Activated CD4-positive, alpha-beta T cell treated with anti-CD3 and anti-CD28 coated beads for 1 hour (primary cell): ENCODE measurements at regions not wholly inside any gene's neighbourhood (a gene's known extent, or its start where the extent isn't known, plus 50 kb on each side); places are given as distances from the start of the nearest gene placed in this dataset.
"Not testable (repeated sequence)": the region's sequence is repeated elsewhere in the genome, so short reads cannot be mapped to it uniquely, and the experiment has no call there.

ENCODE experiments used
- DNase-seq: peaks from one replicate; pipeline ENCODE4 v3.0.0-alpha.2; 2020

DNA sequence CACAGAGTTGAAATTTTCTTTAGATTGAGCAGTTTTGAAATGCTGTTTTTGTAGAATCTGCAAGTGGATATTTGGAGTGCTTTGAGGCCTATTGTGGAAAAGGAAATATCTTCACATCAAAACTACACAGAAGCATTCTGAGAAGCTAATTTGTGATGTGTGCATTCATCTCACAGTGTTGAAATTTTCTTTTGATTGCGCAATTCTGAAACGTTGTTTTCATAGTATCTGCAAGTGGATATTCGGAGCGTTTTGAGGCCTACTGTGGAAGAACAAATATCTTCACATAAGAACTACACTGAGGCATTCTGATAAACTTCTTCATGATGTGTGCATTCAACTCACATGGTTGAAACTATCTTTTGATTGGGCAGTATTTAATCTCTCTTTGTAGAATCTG lies 3143.4 kb upstream of the OR11H1 start:
- not testable (repeated sequence) for DNase-seq

DNA sequence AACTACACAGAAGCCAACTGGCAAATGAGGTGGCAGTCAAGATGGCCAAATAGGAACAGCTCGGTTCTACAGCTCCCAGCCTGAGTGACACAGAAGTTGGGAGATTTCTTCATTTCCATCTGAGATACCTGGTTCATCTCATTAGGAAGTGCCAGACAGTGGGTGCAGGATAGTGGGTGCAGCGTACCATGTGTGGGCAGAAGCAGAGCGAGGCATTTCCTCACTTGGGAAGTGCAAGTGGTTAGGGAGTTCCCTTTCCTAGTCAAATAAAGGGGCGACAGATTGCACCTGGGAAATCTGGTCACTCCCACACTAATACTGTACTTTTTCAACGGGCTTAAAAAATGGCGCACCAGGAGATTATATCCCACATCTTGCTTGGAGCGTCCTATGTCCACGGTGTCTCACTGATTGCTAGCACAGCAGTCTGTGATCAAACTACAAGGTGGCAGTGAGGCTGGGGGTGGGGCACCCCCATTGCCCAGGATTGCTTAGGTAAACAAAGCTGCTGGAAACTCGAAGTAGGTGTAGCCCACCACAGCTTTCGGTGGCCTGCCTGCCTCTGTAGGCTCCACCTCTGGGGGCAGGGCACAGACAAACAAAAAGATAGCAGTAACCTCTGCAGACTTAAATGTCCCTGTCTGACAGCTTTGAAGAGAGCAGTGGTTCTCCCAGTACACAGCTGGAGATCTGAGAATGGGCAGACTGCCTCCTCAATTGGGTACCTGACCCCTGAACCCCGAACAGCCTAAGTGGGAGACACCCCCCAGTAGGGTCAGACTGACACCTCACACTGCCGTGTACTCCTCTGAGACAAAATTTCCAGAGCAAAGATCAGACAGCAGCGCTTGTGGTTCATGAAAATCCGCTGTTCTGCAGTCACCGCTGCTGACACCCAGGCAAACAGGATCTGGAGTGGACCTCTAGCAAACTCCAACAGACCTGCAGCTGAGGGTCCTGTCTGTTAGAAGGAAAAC lies 3138.9 kb upstream of the OR11H1 start:
- DNase-seq: peak; percentile 3

DNA sequence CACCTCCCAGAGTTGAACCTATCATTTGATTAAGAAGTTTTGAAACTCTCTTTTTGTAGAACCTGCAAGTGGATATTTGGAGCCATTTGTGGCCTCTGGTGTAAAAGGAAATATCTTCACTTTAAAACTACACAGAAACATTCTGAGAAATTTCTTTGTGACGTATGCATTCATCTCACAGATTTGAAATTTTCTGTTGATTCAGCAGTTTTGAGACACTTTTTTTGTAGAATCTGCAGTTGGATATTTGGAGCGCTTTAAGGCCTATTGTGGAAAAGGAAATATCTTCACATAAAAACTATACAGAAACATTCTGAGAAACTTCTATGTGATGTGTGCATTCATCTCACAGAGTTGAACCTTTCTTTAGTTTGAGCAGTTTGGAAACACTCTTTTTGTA lies 3130.7 kb upstream of the OR11H1 start:
- DNase-seq: not testable (repeated sequence)

DNA sequence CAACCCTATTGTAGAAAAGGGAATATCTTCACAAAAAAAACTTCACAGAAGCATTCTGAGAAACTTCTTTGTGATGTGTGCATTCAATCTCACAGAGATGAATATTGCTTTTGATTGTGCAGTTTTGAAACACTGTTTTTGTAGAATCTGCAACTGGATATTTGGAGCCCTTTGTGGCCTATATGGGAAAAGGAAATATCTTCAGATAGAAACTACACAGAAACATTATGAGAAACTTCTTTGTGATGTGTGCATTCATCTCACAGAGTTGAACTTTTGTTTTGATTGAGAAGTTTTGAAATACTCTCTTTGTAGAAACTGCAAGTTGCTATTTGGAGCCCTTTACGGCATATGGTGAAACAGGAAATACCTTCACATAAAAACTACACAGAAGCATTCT lies 3126.1 kb upstream of the OR11H1 start:
- DNase-seq: not testable (repeated sequence)

DNA sequence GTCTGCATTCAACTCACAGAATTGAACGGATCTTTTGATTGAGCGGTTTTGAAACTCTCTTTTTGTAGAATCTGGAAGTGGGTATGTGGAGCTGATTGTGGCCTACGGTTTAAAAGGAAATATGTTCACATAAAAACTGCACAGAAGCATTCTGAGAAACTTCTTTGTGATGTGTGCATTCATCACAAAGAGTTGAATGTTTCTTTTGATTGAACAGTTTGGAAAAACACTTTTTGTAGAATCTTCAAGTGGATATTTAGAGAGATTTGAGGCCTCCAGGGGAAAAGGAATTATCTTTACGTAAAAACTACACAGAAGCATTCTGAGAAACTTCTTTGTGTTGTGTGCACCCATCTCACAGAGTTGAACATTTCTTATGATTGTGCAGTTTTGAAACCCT lies 3125.5 kb upstream of the OR11H1 start:
- DNase-seq: not testable (repeated sequence)

DNA sequence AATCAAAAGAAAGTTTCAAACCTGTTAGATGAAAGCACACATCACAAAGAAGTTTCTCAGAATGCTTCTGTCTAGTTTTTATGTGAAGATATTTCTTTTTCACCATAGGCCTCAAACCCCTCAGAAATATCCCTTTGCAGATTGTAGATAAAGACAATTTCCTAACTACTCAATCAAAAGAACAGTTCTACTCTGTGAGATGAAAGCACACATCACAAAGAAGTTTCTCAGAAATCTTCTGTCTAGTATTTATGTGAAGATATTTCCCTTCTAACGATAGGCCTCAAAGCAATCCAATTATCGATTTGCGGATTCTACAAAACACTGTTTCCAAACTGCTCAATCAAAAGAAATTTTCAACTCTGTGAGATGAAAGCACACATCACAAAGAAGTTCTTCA lies 3092.1 kb upstream of the OR11H1 start:
- DNase-seq: not testable (repeated sequence)
